ENCODE measurements at regions not wholly inside any gene's neighbourhood (a gene's known extent, or its start where the extent isn't known, plus 50 kb on each side); places are given as distances from the start of the nearest gene placed in this dataset.

DNA sequence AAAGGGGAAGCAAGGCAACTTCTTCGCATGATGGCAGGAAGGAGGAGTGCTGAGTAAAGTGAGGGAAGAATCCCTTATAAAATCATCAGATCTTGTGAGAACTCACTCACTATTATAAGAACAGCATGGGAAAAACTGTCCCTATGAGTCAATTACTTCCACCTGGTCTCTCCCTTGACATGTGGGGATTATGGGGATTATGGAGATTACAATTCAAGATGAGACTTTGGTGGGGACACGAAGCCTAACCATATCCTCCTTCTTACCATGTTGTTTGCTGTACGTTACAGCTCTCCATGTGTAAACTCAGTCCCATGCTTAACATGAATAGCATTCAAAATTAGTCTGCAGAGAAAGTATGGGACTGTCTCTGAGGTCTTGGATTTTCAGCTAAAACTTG is 1096.8 kb upstream of the ACVR2A start:
- no peak overlapping the region for H3K4me3 ChIP-seq (replicated peaks in 1 of 2; ENCODE audit: low read depth in 1 of 2, low read length in 2 of 2)
- RAD21 ChIA-PET (ENCODE audit: low non-redundant PET in 1 of 2, low total read pairs in 2 of 2, uncharacterized antibody in 2 of 2, unreplicated experiment in 2 of 2), result no interaction called here
- BruUV-seq (replicated peaks), result no TSS peak
- no peaks in the 10 kb centered on the region for H3K9me3 ChIP-seq (ENCODE audit: control insufficient read depth in 1 of 2, insufficient read depth in 1 of 2, low read depth in 1 of 2, low read length in 2 of 2)
- H3K27ac ChIP-seq (ENCODE audit: low read depth, low read length), result no peak overlapping the region
- DNase-seq (ENCODE audit: low read depth, low spot score) (no peak), ATAC-seq (no peak)
- TF ChIP-seq ZFX (IDR thresholded peaks at IDR 0.05) (no peak), POLR2A (IDR thresholded peaks at IDR 0.05; ENCODE audit: borderline replicate concordance, extremely low read depth, insufficient read depth, insufficient read length) (no peak), ZNF274 (IDR thresholded peaks at IDR 0.05; ENCODE audit: low read depth, low read length) (no peak), FOSL1 (IDR thresholded peaks at IDR 0.05; ENCODE audit: low read depth) (no peak), SRF (IDR thresholded peaks at IDR 0.05; ENCODE audit: low read depth) (no peak), CEBPB (IDR thresholded peaks at IDR 0.05; ENCODE audit: low read depth) (no peak), EZH2 (IDR thresholded peaks at IDR 0.05) (no peak), TCF7L2 (IDR thresholded peaks at IDR 0.05; ENCODE audit: borderline replicate concordance, extremely low read depth, insufficient read depth, insufficient read length) (no peak)
- TF ChIP-seq, protein P1, sequence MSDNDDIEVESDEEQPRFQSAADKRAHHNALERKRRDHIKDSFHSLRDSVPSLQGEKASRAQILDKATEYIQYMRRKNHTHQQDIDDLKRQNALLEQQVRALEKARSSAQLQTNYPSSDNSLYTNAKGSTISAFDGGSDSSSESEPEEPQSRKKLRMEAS (IDR thresholded peaks at IDR 0.05), result no peak
- TF ChIP-seq, protein P2, sequence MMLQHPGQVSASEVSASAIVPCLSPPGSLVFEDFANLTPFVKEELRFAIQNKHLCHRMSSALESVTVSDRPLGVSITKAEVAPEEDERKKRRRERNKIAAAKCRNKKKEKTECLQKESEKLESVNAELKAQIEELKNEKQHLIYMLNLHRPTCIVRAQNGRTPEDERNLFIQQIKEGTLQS (IDR thresholded peaks at IDR 0.05), result no peak
- H3K4me1 ChIP-seq (ENCODE audit: control insufficient read depth in 1 of 2, insufficient read depth in 2 of 2, low read length in 2 of 2), result no peaks in the 10 kb centered on the region
- POLR2A ChIA-PET, result no interaction called here
- H3K4me2 ChIP-seq (ENCODE audit: low read length), result no peak overlapping the region
- H3K79me2 ChIP-seq (ENCODE audit: insufficient read depth, low read length), result no peaks in the 10 kb centered on the region
- CTCF ChIA-PET, result no interaction called here
- intact Hi-C loops (cut with micrococcal nuclease), result no loop called here
- H3K9me2 ChIP-seq (ENCODE audit: insufficient read depth), result no peaks in the 10 kb centered on the region
- no peaks in the 10 kb centered on the region for H3K27me3 ChIP-seq (ENCODE audit: insufficient read depth, low read length)
- H4K20me1 ChIP-seq (ENCODE audit: insufficient read depth), result no peaks in the 10 kb centered on the region
- no peaks in the 10 kb centered on the region for H3K36me3 ChIP-seq (ENCODE audit: control insufficient read depth in 1 of 2, insufficient read depth in 2 of 2, low read length in 2 of 2)
- H2AFZ ChIP-seq (ENCODE audit: low read depth, low read length, poor library complexity, severe bottlenecking), result no peak overlapping the region
- no peak overlapping the region for H3K9ac ChIP-seq (ENCODE audit: low read length)

DNA sequence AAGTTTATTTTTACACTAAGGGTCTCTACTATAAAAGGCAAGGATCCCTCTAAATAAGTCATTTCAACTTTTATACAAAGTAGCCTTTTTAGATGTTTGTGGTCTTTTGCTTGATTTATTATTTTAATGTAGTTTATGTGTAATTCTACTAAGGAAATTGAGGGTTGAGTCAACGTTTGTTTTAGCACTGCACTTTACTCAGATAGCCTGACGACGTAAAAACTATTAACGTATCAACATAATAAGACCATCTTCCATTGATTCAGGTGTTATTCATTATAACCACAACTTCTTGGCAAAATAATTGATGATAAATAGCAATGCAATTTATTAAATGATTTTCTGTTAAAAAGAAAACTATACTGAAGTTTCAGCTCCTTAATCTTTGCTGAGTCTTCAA is 1103.6 kb upstream of the ACVR2A start:
- POLR2A ChIA-PET, result no interaction called here
- Histone ChIP-seq H3K27ac (ENCODE audit: low read depth, low read length) (no peak overlapping the region), H3K4me3 (replicated peaks in 1 of 2; ENCODE audit: low read depth in 1 of 2, low read length in 2 of 2) (no peak overlapping the region), H3K9ac (ENCODE audit: low read length) (no peak overlapping the region), H2AFZ (ENCODE audit: low read depth, low read length, poor library complexity, severe bottlenecking) (no peak overlapping the region), H3K36me3 (ENCODE audit: control insufficient read depth in 1 of 2, insufficient read depth in 2 of 2, low read length in 2 of 2) (no peaks in the 10 kb centered on the region), H3K9me2 (ENCODE audit: insufficient read depth) (no peaks in the 10 kb centered on the region), H3K4me2 (ENCODE audit: low read length) (no peak overlapping the region), H3K79me2 (ENCODE audit: insufficient read depth, low read length) (no peaks in the 10 kb centered on the region), H3K4me1 (ENCODE audit: control insufficient read depth in 1 of 2, insufficient read depth in 2 of 2, low read length in 2 of 2) (no peaks in the 10 kb centered on the region), H3K27me3 (ENCODE audit: insufficient read depth, low read length) (no peaks in the 10 kb centered on the region), H4K20me1 (ENCODE audit: insufficient read depth) (no peaks in the 10 kb centered on the region), H3K9me3 (ENCODE audit: control insufficient read depth in 1 of 2, insufficient read depth in 1 of 2, low read depth in 1 of 2, low read length in 2 of 2) (no peaks in the 10 kb centered on the region)
- BruUV-seq (replicated peaks), result no TSS peak
- intact Hi-C loops (cut with micrococcal nuclease), result no loop called here
- ATAC-seq, result no peak
- TF ChIP-seq CEBPB (IDR thresholded peaks at IDR 0.05; ENCODE audit: low read depth) (no peak), JUND (IDR thresholded peaks at IDR 0.05) (no peak), SIN3A (IDR thresholded peaks at IDR 0.05; ENCODE audit: low read depth) (no peak)
- CTCF ChIA-PET, result no interaction called here
- RAD21 ChIA-PET (ENCODE audit: low non-redundant PET in 1 of 2, low total read pairs in 2 of 2, uncharacterized antibody in 2 of 2, unreplicated experiment in 2 of 2), result no interaction called here
- DNase-seq (ENCODE audit: low read depth, low spot score), result no peak
